ENCODE measurements at regions not wholly inside any gene's neighbourhood (a gene's known extent, or its start where the extent isn't known, plus 50 kb on each side); places are given as distances from the start of the nearest gene placed in this dataset.
"Not testable (repeated sequence)": the region's sequence is repeated elsewhere in the genome, so short reads cannot be mapped to it uniquely, and the experiment has no call there.

DNA sequence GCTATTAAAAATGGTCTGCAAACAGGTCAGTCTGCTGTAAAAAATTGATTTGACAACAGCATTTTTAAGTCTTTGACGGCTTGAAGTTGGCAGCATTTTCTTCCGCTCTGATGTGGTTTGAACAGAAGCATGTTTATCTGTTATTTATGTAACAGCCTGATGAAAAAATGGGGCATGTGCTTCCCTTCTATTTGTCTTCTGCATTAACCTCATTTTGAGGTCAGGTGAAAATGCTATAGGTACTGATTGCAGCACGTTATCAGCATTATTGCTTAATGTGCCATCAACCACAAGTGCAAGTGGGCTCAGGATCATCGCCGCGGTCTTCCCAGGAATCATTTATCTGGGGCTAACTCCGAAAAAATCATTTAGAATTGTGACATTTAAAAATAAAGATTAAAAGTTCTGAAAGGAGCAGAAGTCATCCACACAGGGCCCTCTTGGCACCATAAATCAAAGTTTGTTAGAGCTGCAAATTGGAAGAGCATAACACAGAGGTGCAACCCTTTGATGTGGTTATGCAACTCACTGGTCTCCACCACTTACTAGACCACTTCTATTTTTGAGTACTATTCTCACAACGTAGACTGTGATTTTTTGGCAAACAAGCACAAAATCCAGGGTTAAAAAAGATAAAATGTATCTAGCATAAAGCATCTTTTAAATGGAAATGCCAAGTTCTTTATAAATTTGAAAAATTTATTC lies 307.7 kb downstream of the MDFIC start:
- H3K4me3 Mint-ChIP-seq = no peak overlapping the region
- H3K4me1 Mint-ChIP-seq = peaks cover 0 to 3% (median 0%) of the 10 kb centered on the region in 3 donors
- no peaks in the 10 kb centered on the region for H3K9me3 Mint-ChIP-seq
- peaks cover 3% of the 10 kb centered on the region for H3K27me3 Mint-ChIP-seq
- H3K27ac Mint-ChIP-seq = no peak overlapping the region
- no peaks in the 10 kb centered on the region for H3K36me3 Mint-ChIP-seq

GRCh38 chr7:115227473-115228235 lies 305.8 kb downstream of the MDFIC start:
- Mint-ChIP-seq H3K9me3 (no peaks in the 10 kb centered on the region), H3K27ac (no peak overlapping the region), H3K4me1 (peaks cover 0 to 3% (median 0%) of the 10 kb centered on the region in 3 donors), H3K36me3 (no peaks in the 10 kb centered on the region), H3K4me3 (no peak overlapping the region), H3K27me3 (peaks cover 3% of the 10 kb centered on the region)

- no peaks in the 10 kb centered on the region for H3K36me3 Mint-ChIP-seq
- H3K27ac Mint-ChIP-seq = no peak overlapping the region
- no peaks in the 10 kb centered on the region for H3K9me3 Mint-ChIP-seq
- no peak overlapping the region for H3K4me3 Mint-ChIP-seq
- H3K4me1 Mint-ChIP-seq = peaks cover 0 to 3% (median 0%) of the 10 kb centered on the region in 3 donors
- peaks cover 3% of the 10 kb centered on the region for H3K27me3 Mint-ChIP-seq
Observed at GRCh38 chr7:115226410-115226809, 304.5 kb downstream of the MDFIC start.

DNA sequence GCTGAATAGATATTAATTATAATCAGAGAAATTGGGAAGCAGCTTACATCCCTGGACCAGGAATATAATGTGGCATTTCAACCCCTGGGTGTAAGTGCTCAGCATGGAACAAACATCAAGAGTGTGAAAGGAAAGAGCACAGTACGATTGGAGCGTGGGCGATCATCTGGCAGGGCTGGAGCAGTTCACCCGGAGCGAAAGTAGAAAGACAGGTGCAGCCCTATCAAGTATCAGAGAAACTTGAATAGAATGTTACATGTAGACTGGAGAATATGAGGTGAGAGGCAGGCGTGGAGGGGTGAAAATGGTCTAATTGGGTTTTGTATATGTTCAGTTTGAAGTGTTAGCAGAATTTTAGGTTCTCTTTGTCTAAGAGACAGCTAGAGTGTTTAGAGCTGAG lies 303.0 kb downstream of the MDFIC start:
- no peaks in the 10 kb centered on the region for H3K36me3 Mint-ChIP-seq
- H3K4me3 Mint-ChIP-seq = no peak overlapping the region
- no peaks in the 10 kb centered on the region for H3K9me3 Mint-ChIP-seq
- peaks cover 2% of the 10 kb centered on the region for H3K27me3 Mint-ChIP-seq
- H3K27ac Mint-ChIP-seq = no peak overlapping the region
- H3K4me1 Mint-ChIP-seq = peaks cover 0 to 3% (median 0%) of the 10 kb centered on the region in 3 donors

- H3K27me3 Mint-ChIP-seq = peaks cover 2% of the 10 kb centered on the region
- H3K36me3 Mint-ChIP-seq = no peaks in the 10 kb centered on the region
- no peak overlapping the region for H3K27ac Mint-ChIP-seq
- H3K4me1 Mint-ChIP-seq = peaks cover 0 to 3% (median 0%) of the 10 kb centered on the region in 3 donors
- no peaks in the 10 kb centered on the region for H3K9me3 Mint-ChIP-seq
- H3K4me3 Mint-ChIP-seq = no peak overlapping the region
Observed at GRCh38 chr7:115223959-115224358, 302.1 kb downstream of the MDFIC start.

GRCh38 chr7:115221456-115221855 lies 299.6 kb downstream of the MDFIC start:
- Mint-ChIP-seq H3K4me3 (no peak overlapping the region), H3K27me3 (peaks cover 2% of the 10 kb centered on the region), H3K27ac (no peak overlapping the region), H3K36me3 (no peaks in the 10 kb centered on the region), H3K9me3 (no peaks in the 10 kb centered on the region), H3K4me1 (peaks cover 0 to 3% (median 0%) of the 10 kb centered on the region in 3 donors)

GRCh38 chr7:115218076-115218475 lies 296.2 kb downstream of the MDFIC start:
- no peaks in the 10 kb centered on the region for H3K36me3 Mint-ChIP-seq
- H3K27ac Mint-ChIP-seq = no peak overlapping the region
- no peaks in the 10 kb centered on the region for H3K9me3 Mint-ChIP-seq
- no peaks in the 10 kb centered on the region for H3K4me1 Mint-ChIP-seq
- peaks cover under 1% of the 10 kb centered on the region for H3K27me3 Mint-ChIP-seq
- no peak overlapping the region for H3K4me3 Mint-ChIP-seq

GRCh38 chr7:115217373-115217772 lies 295.5 kb downstream of the MDFIC start:
- H3K36me3 Mint-ChIP-seq = no peaks in the 10 kb centered on the region

DNA sequence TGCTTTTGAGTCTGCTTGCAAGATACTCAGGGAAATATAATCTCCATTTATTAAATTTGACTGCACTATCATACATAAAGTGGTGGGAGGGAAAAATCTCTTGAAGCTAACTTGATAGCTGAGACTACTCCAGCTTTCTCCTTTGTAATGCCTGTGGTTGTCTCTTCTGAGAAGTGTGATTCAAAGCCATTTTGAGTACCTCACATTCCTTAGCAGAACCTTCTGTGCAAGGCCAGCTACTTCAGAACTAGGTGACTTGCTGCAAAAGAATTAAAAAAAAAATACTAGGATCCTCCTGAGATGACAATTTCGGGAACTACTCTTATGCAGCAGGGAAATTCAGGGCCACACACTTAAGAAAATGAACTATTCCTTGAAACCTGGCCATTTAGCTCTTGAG lies 294.8 kb downstream of the MDFIC start:
- no peak overlapping the region for H3K4me3 Mint-ChIP-seq
- H3K27me3 Mint-ChIP-seq = peaks cover 5% of the 10 kb centered on the region
- H3K27ac Mint-ChIP-seq = no peak overlapping the region
- H3K36me3 Mint-ChIP-seq = no peaks in the 10 kb centered on the region
- H3K4me1 Mint-ChIP-seq = no peaks in the 10 kb centered on the region
- H3K9me3 Mint-ChIP-seq = peaks cover 0 to 2% (median 0%) of the 10 kb centered on the region in 3 donors

More at GRCh38 chr7:115217373-115217772, 295.5 kb downstream of the MDFIC start:
- no peaks in the 10 kb centered on the region for H3K4me1 Mint-ChIP-seq
- H3K4me3 Mint-ChIP-seq = no peak overlapping the region
- no peak overlapping the region for H3K27ac Mint-ChIP-seq
- peaks cover 0 to 2% (median 0%) of the 10 kb centered on the region in 3 donors for H3K9me3 Mint-ChIP-seq
- H3K27me3 Mint-ChIP-seq = peaks cover 4% of the 10 kb centered on the region

DNA sequence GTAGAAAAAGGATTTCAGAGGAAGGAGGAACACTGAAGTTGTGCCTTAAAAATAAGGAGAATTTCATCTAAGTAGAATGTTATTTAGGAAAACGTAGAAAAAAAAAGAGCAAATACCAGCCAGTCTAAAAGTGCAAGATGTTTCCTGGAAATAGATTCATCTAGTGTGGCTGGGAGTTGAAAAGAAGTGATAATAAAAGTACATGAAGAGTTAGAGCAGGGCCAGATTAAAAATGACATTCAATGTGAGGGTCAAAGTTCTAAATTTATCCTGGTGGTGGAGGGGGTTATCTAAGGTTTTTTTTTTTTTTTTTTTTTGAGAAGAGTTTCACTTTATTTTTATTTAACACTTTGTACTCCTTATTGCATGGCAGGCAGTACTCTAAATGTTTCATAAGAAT lies 289.3 kb downstream of the MDFIC start:
- Mint-ChIP-seq H3K9me3 (peaks cover 2 to 14% (median 6%) of the 10 kb centered on the region in 3 donors), H3K36me3 (no peaks in the 10 kb centered on the region), H3K27me3 (peaks cover 5% of the 10 kb centered on the region), H3K4me1 (no peaks in the 10 kb centered on the region), H3K4me3 (no peak overlapping the region), H3K27ac (no peak overlapping the region)

DNA sequence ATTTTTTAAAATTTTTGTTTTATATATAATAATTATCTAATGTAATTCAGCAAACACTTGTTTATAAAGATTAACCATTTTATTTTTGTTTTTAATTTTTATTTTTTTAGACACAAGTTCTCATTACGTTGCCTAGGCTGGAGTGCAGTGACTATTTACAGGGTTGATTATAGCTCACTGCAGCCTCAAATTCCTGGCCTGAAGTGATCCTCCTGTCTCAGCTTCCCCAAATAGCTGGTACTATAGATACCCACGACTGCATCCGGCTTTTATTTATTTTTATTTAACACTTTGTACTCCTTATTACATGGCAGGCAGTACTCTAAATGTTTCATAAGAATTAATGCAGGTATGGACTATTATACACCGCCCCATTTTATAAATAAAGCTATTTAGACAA lies 288.7 kb downstream of the MDFIC start:
- peaks cover 3 to 14% (median 6%) of the 10 kb centered on the region in 3 donors for H3K9me3 Mint-ChIP-seq
- H3K27ac Mint-ChIP-seq = no peak overlapping the region
- peaks cover 5% of the 10 kb centered on the region for H3K27me3 Mint-ChIP-seq
- no peaks in the 10 kb centered on the region for H3K4me1 Mint-ChIP-seq
- H3K36me3 Mint-ChIP-seq = no peaks in the 10 kb centered on the region
- no peak overlapping the region for H3K4me3 Mint-ChIP-seq

DNA sequence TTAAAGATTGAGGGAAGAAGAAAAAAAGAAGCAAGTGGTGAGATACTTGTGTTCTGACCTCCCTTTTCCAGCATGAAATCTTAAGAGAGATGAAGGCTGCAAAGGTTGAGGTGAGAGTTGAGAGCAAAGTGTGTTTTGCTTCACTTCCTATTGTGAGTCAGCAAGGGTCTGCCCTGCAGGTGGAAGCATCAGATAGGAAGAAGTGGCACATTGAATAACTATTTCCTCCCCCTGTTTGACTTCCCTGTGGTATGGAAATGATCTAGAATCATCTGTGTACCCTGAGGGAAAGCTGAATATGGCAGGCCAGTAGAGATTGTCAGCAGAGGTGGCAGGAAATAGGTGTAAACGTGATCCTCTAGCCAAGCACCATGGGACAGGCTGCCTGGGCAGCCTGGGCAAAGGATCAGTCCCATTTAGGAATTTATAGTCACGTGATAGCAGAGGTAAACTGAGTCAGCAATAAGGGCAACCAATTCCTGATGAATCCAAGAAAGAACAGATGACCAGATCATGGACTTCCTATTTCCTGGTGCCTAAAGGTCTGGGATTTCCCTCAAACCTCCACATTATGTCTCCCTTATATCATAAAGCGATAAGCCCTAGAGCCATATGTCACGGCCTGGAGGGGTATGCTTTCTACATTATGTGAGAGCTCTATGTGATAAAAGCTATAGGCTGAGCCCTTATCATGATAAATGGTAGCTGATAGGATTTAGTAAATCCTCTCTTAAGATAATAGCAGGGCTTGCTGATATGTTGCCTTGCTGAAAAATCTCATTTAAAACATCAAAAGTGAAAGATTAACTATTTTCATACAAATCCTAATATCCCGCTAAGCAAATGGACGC lies 287.0 kb downstream of the MDFIC start:
- Mint-ChIP-seq H3K9me3 (peaks cover 7 to 20% (median 9%) of the 10 kb centered on the region in 3 donors), H3K27ac (no peak overlapping the region), H3K36me3 (no peaks in the 10 kb centered on the region), H3K4me3 (no peak overlapping the region), H3K27me3 (peaks cover 5% of the 10 kb centered on the region), H3K4me1 (no peaks in the 10 kb centered on the region)

DNA sequence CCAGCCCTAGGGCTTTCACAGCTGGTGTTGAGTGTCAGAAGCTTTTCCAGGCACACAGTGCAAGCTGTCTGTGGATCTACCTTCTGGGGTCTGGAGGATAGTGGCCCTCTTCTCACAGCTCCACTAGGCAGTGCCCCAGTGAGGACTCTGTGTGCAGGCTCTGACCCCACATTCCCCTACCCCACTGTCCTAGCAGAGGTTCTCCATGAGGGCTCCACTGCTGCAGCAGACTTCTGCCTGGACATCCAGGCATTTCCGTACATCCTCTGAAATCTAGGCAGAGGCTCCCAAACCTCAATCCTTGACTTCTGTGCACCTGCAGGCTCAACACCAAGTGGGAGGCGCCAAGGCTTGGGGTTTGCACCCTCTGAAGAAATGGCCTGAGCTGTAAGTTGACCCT lies 284.5 kb downstream of the MDFIC start:
- H3K27ac Mint-ChIP-seq, H3K4me1 Mint-ChIP-seq, H3K27me3 Mint-ChIP-seq, H3K4me3 Mint-ChIP-seq, H3K36me3 Mint-ChIP-seq: not testable (repeated sequence)
- peaks cover 7 to 20% (median 7%) of the 10 kb centered on the region in 3 donors for H3K9me3 Mint-ChIP-seq

DNA sequence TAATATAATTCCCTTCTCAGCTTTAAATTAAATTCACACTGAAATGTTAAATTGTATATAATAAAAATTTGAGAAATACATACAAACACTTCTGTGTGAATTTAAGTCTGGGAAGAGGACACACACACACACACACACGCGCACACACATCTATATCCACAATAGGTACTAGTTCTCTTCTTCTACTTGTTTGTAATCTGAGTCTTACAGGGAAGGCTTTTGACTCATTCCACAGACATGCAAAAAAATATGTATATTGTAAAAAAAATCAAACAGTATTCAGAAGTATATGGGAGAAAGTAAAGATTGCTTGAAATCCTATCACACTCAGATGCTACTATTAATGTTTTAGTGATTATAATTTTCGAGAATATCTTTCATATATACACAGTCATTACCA lies 276.2 kb downstream of the MDFIC start:
- Mint-ChIP-seq H3K4me1 (no peaks in the 10 kb centered on the region), H3K4me3 (no peak overlapping the region), H3K27ac (no peak overlapping the region), H3K36me3 (no peaks in the 10 kb centered on the region), H3K27me3 (peaks cover 1% of the 10 kb centered on the region), H3K9me3 (no peaks in the 10 kb centered on the region)

DNA sequence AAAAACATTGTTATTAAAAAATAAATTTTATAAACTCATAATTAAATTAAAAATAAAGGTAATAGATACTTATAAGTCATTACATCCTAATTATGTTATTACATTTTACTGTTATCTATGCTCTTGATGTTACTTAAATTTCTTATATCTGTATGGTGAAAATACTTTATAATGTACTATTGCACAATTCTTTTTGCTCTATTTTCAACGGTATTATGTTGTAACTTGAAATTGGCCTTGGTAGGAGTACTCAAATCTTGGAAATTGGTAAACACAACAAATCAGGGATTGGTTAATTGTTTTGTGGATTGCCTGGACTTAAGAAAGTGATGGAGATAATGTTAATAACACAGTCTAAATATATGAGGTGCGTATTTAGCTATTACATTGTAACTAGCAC lies 273.3 kb downstream of the MDFIC start:
- Mint-ChIP-seq H3K9me3 (no peaks in the 10 kb centered on the region), H3K27ac (no peak overlapping the region), H3K27me3 (no peaks in the 10 kb centered on the region), H3K4me3 (no peak overlapping the region), H3K36me3 (no peaks in the 10 kb centered on the region), H3K4me1 (no peaks in the 10 kb centered on the region)

Data from IgD-negative memory B cell (primary cell).